Body of pancreas (tissue), 4 donors: ENCODE measurements at regions not wholly inside any gene's neighbourhood (a gene's known extent, or its start where the extent isn't known, plus 50 kb on each side); places are given as distances from the start of the nearest gene placed in this dataset.

Experiments
- POLR2A ChIP-seq, 3 donors: fragments of 450-650 bp; IDR thresholded peaks; one replicate each; pipeline ENCODE4 v1.6.1; 2016; ENCODE audit warnings: antibody characterized with exemption in 3 of 3, mild to moderate bottlenecking in 2 of 3
- TF ChIP-seq, protein P1 (sequence below), 7 experiments: fragments of 450-650 bp in 4 of 7; fragments of 200-600 bp in 3 of 7; sonication (generic) in 3 of 7; IDR thresholded peaks; one replicate each; pipeline ENCODE4 v1.5.1; 2016 to 2019; ENCODE audit warnings: antibody characterized with exemption in 7 of 7

DNA sequence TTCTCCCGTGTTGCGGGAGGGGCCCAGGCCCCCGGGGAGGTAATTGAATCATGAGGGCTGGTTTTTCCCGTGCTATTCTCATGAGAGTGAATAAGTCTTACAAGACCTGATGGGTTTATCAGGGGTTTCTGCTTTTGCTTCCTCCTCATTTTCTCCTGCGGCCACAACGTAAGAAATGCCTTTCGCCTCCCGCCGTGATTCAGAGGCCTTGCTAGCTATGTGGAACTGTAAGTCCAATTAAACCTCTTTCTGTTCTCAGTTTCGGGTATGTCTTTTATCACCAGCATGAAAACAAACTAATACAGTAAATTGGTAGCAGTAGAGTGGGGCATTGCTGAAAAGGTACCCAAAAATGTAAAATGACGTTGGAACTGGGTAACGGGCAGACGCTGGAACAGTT lies 1035.1 kb downstream of the DTWD2 start:
- no peak for TF ChIP-seq POLR2A (IDR thresholded peaks at IDR 0.05)
- TF ChIP-seq, protein P1, sequence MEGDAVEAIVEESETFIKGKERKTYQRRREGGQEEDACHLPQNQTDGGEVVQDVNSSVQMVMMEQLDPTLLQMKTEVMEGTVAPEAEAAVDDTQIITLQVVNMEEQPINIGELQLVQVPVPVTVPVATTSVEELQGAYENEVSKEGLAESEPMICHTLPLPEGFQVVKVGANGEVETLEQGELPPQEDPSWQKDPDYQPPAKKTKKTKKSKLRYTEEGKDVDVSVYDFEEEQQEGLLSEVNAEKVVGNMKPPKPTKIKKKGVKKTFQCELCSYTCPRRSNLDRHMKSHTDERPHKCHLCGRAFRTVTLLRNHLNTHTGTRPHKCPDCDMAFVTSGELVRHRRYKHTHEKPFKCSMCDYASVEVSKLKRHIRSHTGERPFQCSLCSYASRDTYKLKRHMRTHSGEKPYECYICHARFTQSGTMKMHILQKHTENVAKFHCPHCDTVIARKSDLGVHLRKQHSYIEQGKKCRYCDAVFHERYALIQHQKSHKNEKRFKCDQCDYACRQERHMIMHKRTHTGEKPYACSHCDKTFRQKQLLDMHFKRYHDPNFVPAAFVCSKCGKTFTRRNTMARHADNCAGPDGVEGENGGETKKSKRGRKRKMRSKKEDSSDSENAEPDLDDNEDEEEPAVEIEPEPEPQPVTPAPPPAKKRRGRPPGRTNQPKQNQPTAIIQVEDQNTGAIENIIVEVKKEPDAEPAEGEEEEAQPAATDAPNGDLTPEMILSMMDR (IDR thresholded peaks at IDR 0.05) = no peak
